GM19238 (cell line): ENCODE measurements at regions not wholly inside any gene's neighbourhood (a gene's known extent, or its start where the extent isn't known, plus 50 kb on each side); places are given as distances from the start of the nearest gene placed in this dataset.
"Not testable (repeated sequence)": the region's sequence is repeated elsewhere in the genome, so short reads cannot be mapped to it uniquely, and the experiment has no call there.

ENCODE experiments used
- DNase-seq: peaks from one replicate; pipeline ENCODE4 v3.0.0; 2011; ENCODE audit warnings: low spot score; ENCODE audit not compliant: insufficient read length

DNA sequence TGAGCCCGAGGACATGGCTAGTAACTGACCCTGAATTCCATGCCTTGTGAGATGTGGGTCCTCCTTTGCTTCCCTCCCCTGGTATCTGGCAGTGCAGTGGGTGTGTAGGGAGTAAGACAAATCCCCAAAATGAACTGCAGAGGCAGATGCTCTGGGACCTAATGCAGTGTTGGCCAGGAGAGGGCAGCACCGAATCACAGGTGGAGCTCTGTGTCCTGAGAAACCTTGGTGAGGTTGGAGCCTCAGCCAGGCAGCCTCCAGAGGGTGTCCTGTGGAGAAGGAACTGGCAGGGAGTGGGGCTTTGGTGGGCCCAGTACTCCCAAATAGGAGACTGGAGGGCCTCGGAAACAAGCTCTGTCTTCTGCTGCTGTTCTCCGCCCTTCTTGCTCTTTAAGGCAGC is 209.9 kb downstream of the CCNG2 start:
- DNase-seq, result not testable (repeated sequence)

DNA sequence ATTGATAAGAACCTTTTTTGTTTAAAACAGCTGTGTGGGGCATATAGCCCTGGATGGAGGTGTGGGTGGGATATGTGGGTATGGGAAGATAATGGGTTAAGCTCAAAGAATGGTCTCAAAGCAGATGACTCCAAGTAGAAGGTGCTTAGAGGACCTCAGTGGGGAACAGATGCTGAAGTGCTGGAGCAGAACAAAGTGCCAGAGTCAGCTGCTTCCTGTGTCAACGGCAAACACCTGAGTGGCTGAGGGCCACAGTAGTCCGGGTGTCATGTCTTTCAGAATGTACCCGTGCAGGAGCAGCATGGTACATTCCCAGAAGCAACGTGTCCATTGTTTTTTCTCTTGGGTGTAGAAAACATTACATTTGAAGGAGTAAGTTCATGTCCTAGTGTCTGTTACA is 210.6 kb downstream of the CCNG2 start:
- DNase-seq, result no peak

DNA sequence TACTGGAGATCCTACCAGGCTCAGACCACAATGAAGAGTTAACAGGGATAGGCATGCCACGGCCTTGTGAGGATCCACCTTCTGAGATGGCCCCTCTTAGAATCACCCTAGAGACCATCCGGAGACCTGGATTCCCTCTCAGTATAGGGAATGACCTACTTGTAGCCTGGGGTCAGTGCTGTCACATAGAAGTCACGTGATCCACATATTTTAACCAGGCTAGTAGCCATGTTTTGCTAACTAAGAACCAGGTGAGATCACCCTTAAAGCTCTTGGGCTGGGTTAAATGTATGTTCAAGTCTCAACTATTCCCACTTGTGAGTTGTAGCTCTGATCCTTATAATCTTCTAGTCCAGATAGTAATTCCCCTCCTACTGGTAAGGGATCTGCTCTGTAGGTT is 215.4 kb downstream of the CCNG2 start:
- no peak for DNase-seq

DNA sequence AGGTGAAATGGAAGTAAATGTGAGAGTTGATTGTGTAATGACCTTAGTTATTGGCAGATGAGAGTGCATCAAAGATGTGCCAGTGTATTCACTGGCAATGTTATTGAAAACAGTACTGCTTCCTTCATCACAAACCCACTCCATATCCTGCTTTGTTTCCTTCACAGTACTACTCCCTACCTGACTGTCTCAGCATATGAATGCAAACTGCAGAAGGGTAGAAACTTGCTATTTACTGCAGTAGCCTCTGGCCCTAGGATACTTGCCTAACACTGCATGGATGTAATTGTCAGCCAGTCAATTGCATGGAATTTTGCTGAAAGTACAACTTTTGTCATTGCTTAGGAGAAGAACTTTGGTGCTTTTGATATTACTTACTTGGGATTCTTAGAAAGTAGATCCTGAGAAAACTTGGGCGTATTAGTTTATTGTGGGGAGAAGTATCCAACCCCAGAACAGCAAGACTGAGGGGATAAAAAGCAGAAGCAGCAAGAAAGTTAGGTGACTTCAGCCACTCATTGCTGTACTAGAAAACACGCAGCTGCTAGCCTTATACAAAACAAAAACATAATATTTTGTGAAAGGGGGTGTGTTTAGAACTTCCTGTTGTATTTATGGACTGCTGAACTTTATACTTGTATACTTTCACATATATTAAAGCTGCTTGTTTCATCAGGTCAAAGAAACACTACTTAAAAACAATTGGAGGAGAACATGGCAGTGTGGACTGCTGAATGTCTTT is 219.0 kb downstream of the CCNG2 start:
- no peak for DNase-seq

DNA sequence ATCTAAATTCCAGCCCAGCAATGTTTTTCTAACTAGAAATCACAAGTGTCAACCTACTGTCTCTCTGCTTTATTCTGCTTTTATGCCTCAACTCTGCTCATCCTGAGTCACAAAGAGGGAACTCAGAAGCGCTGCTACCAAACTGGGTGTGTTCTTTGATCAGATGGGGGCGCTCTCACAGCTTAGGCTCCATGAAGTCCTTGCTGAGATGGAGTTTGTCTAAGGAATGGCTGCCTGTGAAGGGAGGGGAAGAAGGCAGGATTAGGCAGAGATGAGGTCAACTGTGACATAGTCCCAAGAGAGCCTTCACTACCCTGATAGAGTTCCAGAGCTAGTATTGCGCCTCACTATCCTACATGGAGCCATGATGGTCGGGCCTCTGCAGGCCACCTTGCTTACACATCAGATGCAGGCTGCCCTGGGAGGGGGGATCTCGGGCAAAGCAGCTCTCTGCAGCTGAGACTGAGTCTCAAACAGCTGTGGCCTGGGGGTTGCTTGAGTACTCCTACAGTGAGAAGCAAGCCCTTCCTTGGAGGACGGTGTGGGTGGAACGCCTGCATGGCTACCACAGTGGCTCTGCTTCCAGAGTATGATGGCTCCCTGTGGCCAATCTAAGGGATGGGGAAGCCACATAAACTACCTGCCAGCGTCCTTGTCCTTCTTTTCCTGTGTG is 219.9 kb downstream of the CCNG2 start:
- no peak for DNase-seq

DNA sequence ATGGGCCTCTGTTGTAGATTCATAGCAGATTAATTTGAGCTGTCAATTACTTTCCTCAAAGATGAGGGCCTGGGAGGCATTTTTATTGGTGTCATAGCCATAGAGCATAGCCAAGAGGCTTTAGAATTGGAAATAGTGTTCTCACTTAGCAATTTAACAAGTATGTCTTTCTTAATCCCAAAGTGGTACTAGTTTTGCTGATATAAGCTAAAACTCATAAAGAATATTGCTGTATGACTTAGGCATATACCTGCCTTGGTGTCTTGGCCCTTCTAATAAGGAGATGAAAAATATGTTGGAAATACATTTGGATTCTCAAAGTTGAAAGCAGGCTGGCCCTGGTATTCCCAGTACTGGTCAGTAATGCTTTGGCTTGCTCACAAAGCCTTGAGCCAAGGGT is 221.5 kb upstream of the CXCL13 start:
- no peak for DNase-seq

DNA sequence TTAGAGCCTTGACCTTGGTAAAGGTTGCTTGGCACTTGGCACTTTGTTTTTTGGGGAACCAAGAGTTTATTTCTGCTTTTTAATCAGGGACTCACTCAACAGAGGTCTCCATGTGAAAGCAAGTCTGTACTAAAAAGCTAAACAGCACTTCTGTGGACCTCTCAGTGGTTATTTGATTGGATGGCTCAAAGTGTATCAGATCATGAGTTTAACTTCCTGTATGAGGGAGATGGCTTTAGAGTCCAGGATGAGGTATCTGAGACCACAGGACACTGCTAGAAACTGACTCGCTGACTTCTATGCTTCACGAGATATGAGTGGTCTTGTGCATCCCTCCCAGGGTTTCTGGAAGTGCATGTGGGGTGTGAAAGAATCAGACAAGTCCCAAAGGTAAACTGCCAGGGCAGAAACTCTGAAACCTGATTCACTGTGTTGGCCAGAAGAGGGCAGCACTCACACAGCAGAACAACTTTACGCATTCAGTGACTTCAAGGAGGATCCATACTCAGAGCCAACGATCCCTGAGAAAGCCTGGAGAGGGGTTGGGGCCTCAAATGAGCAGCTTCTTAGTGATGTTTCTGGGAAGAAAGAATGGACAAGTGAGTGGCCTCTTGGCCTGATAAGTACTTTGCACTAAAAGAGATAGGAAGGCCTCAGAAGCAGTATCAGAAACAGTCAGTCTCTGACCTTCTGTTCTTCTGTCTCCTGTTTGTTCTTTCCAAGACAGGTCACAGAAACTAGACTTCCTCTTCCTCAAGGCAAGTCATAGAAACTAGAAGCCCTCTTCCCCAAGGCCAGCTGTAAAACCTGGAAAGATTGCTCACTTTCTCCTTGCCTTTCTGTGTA is 220.3 kb upstream of the CXCL13 start:
- DNase-seq, result peak; percentile 26

DNA sequence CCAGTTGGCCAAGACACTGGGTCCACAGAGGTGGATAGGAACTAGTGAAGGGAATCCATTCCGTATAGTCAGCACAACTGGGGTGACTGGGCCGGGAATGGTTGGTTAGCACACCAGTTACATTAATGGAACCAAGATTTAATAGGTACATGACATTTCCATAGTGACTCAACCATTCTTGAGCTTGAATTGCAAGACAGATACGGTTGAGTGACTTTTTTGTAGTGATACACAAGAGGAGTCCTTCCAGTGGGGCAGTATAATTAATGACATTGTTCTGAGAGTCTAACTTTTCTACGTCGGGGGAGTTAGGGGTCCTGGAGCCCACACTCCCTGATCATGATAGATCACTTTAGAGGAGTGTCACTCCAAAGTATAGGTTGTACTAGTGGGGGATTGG is 211.6 kb upstream of the CXCL13 start:
- DNase-seq, result no peak

DNA sequence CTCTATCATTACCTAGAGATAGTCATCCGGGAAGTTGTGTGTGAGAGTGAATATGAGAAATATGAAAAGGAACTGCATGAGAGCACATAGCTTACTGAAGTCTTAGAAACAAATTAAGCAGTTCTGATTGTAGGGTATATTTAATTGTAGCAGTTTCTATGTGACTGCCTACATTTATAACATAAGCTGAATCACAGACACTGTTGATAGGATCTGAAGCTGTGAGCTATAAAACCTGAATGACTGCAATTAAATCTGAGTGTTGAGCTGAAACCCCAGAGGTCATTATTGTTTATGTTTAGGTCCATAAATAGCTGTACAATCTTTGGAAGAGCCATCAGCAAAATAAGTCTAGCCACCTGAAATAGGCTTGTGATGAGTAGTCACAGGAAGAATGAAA is 210.1 kb upstream of the CXCL13 start:
- DNase-seq, result no peak

DNA sequence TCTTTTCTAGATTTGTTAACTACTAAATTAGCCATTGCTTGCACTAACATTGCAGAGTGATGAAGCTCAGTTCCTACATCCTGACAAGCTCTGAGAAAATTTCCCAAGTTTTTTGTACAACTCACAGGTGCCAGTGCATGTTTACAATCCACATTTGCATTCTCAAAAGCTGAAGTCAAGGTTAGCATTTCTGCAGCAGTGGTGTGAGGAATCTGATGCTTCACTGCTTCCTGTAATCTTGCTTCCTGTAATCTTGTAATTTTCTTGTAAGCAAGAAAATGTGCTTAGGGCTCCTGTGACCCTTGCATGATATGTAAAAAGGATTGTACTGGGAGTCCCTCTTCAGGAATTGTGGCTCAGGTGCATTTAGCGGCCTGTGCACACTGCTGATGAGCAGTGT is 207.4 kb upstream of the CXCL13 start:
- no peak for DNase-seq

DNA sequence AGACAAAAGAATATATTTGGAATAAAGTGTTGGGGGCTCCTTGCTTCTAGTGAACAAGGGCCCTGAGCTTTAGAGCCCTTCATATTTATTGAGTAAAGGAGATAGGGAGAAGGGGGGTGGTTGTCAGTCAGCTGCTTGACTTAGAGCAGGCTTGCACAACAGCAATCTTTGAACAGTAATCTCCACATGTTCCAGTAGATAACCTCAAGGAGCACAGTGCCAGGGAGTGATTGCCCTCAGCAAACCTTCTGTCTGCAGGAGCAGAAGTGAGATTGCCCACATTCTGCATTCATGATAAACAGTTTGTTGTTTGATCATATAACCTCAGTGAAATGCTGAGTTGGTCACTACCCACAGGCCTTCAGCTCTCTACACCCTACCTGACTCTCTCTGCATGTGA is 205.8 kb upstream of the CXCL13 start:
- no peak for DNase-seq

DNA sequence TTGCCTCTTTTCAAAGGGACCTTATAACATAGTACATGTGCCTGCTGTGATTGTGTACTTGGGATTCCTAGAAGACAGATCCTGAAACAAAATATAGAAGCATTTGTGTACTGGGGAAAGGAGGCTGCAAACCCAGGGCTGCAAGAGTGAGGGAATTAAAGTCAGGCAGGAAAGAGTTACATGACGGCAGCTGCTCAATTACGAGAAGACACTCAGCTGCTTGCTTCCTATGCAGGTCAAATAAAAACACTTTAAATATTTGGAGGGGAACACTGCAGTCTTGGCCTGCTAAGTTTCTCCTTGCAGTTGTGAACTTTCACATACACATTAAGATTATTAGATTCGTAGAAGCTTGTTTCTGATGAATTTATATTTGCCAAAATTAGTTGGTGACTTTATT is 191.9 kb upstream of the CXCL13 start:
- no peak for DNase-seq

DNA sequence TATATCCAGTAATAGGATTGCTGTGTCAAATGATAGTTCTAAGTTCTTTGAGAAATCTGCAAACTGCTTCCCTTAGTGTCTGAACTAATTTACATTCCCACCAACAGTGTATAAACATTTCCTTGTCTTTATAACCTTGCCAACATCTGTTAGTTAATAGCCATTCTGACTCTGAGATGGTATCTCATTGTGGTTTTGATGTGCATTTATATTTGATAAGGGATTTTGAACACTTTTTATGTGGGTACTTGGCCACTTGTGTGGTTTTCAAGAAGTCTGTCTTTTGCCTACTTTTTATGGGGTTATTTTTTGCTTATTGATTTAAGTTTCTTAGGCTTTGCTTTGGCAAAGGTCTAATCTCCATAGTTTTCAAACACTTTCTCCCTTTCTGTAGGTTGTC is 189.9 kb upstream of the CXCL13 start:
- no peak for DNase-seq

DNA sequence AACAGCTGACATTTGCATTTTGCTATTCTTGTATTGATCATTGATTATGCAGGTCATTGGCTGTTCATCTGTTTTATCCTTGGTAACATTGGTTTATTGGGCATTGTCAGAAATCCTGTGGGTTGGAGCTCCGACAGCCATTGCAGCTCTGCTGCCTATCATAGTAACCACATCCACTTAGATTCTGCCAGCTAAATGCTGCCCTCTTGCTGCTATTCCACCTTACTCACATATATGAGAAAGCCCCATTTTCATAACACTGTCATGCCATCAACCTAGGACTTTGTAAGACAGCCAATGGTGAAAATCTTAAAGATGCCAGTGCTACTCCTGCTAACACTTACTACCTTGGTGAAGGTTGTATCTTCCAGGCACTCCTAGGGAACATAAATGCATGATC is 187.3 kb upstream of the CXCL13 start:
- no peak for DNase-seq

DNA sequence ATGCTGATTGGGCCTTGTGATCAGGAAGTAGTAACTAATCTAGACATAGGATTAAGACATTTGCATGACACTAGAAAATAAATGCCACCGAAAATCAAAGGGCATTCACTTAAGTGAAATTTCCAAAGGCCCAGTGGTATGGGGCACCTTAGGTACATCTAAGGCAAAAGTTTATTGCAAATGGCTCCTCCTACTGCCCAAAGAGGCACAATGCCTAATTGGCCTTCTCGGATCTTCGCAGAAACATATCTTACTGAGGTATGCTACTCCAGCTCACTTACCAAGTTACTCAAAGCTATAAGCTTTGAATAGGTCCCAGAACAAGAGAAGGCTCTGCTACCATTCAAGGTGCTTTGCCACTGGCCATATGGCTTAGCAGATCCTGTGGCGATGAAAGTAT is 174.8 kb upstream of the CXCL13 start:
- no peak for DNase-seq

DNA sequence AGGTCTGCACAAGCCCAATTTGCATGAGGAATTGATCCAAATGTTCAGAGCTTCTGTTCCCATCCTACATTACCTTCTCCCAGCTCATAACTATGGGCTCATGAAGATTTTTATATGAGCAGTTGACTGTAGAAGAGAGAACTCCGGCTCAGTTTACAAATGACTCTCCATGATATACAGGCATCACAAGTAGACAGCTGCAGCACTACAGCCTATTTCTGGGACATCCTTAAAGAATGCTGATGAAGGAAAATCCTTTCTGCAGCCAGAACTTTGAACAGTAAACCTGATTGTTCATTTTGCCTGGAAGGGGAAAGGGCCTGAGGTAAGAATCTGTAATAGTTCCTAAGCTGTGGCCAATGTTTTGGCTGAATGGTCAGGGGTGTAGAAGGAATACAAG is 174.1 kb upstream of the CXCL13 start:
- no peak for DNase-seq

DNA sequence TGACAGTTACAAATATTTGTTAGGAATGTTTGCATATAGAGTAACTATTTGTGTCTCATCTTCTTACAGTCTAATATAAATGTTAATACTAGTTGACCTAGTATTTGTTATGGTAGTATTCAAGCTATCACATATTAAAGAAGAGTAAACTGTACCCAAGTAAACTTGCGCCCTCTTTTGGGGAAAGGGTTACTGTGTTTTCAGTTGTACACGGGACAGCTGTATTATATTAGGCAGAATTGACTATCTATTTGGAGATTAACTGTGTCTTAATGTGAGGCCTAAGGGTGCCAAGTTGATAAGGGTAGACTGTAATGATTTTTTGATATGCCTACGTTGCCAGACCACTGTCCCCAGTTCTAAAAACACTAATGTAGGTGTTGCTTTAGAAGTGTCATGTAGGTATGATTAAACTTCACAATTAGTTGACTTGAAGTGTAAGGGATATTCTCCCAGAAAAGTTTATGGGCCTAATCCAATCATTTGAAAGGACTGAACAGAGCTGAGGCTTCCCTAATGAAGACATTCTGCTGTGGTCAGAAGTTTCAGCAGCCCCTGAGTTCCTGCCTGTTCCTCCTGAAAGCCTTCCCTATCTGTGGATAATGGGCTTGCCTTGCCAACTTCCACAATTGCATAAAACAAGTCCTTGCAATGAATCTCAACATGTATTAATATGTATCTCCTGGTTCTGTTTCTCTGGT is 172.8 kb upstream of the CXCL13 start:
- no peak for DNase-seq

DNA sequence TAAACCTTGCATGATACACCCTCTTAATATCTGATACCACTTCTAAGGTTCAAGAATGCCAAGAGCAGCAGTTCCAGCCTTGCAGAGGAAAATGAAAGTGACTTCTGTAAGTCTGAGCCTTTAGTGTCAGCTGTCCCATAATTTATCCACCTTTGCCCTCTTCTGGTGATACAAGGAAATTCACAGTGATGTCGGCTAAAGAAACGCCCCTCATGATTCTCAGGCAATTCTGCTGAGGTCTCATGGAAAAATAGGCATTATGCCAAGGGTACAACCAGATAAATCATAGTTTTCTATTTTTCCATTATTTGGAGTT is 172.2 kb upstream of the CXCL13 start:
- DNase-seq, result peak; percentile 24

DNA sequence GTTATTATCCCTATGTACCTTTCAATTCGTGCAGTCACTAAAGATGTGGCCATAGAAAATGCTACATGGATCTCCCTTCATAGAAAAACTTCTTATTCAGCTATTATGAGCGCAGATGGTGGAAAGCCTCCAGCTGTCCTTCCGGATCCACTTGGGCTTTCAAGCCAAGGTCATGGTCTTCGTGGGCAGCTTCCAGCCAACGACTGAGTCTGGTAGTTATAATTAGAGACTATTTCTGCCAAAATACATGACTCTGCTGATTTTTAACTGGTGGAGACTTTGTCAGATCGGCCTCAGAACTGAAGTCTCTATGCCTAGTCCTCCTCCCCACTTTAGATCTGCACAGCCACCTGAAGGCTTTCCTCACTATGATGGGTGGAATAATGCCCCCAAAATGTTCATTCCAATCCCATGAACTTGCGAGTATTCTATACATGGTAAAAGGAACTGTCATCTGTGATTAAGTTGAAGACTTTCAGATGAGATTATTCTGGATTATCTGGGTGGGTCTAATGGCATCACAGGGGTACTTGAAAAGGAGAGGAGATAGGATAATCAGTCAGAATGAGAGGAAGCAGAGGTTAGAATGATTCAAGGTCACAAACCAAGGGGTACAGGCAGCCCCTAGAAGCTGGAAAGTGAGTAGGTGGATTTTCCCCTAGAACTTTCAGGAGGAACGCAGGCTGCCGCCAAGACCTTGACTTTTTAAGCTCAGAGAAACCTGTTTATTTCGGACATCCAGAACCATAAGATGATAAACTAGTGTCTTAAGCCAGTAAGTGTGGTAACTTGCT is 171.1 kb upstream of the CXCL13 start:
- DNase-seq, result no peak

DNA sequence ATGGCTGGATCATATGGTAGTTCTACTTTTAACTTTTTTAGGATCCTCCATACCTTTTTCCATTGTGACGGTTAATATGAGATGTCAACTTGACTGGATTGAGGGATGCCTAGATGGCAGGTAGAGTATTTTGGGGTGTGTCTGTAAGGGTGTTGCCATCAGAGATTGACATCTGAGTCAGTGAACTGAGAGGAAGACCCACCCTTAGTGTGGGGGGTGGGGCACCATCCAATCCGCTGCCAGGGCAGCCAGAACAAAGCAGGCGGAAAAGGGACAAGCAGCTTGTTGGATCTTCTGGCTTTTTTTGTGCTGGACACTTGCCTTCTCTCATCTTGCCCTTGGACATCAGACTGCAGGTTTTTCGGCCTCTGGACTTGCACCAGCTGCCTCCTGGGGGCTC is 168.5 kb upstream of the CXCL13 start:
- no peak for DNase-seq

DNA sequence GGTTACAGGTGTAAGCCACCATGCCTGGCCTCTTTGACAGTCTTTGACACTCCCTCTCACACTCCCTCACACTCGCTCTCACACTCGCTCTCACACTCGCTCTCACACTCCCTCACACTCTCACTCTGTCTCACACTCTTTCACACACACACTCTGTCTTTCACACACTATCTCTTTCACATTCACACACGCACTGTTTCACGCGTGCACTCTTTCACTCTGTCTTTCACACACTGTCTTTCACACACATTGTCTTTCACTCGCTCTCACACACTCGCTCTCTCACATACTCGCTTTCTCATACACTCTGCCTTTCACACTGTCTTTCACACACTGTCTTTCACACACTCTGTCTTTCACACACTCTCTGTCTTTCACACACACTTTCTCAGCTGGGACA is 167.1 kb upstream of the CXCL13 start:
- no peak for DNase-seq
